ENCODE measurements at regions not wholly inside any gene's neighbourhood (a gene's known extent, or its start where the extent isn't known, plus 50 kb on each side); places are given as distances from the start of the nearest gene placed in this dataset.

GRCh38 chr6:168888786-168889345, 364.8 kb downstream of the THBS2 start:
- H3K9me3 ChIP-seq, result no peaks in the 10 kb centered on the region
- peaks cover 0 to 34% (median 0%) of the 10 kb centered on the region in 3 donors for H3K4me1 ChIP-seq
- H3K27ac ChIP-seq, result no peak overlapping the region
- peaks cover 5% of the 10 kb centered on the region for H3K27me3 ChIP-seq
- no peak for ATAC-seq
- no peaks in the 10 kb centered on the region for H3K36me3 ChIP-seq
- no peak for TF ChIP-seq CTCF (IDR thresholded peaks at IDR 0.05)
- TF ChIP-seq POLR2AphosphoS5 (IDR thresholded peaks at IDR 0.05), result no peak
- TF ChIP-seq EP300 (IDR thresholded peaks at IDR 0.05), result no peak
- TF ChIP-seq POLR2A (IDR thresholded peaks at IDR 0.05), result no peak
- no peak overlapping the region for H3K4me3 ChIP-seq
- WGBS, 2 donors (ENCODE audit: low coverage in 1 of 2), result 69 to 73% methylated on average over 7 to 12 of the region's 18 CpGs

- Histone ChIP-seq H3K36me3 (no peaks in the 10 kb centered on the region), H3K4me3 (no peak overlapping the region), H3K4me1 (peaks cover 0 to 34% (median 0%) of the 10 kb centered on the region in 3 donors), H3K9me3 (no peaks in the 10 kb centered on the region), H3K27ac (no peak overlapping the region), H3K27me3 (peaks cover 5% of the 10 kb centered on the region)
- no peak for ATAC-seq
- no peak for TF ChIP-seq EP300 (IDR thresholded peaks at IDR 0.05)
- TF ChIP-seq POLR2A (IDR thresholded peaks at IDR 0.05), result no peak
- no peak for TF ChIP-seq POLR2AphosphoS5 (IDR thresholded peaks at IDR 0.05)
- no peak for TF ChIP-seq CTCF (IDR thresholded peaks at IDR 0.05)
- WGBS, 2 donors (ENCODE audit: low coverage in 1 of 2), result 100% methylated on average over 1 of the region's 11 CpGs; no CpG with 5 or more reads in 1 of the 2 donors
Observed at GRCh38 chr6:168888102-168888501, 365.5 kb downstream of the THBS2 start.

GRCh38 chr6:168887621-168888020, 366.0 kb downstream of the THBS2 start:
- H3K9me3 ChIP-seq, result no peaks in the 10 kb centered on the region
- H3K27ac ChIP-seq, result no peak overlapping the region
- H3K27me3 ChIP-seq, result peaks cover 5% of the 10 kb centered on the region
- H3K4me3 ChIP-seq, result no peak overlapping the region
- no peak for TF ChIP-seq CTCF (IDR thresholded peaks at IDR 0.05)
- no peak for TF ChIP-seq EP300 (IDR thresholded peaks at IDR 0.05)
- no peak for TF ChIP-seq POLR2AphosphoS5 (IDR thresholded peaks at IDR 0.05)
- TF ChIP-seq POLR2A (IDR thresholded peaks at IDR 0.05), result no peak
- peaks cover 0 to 34% (median 0%) of the 10 kb centered on the region in 3 donors for H3K4me1 ChIP-seq
- ATAC-seq, result no peak
- WGBS, 2 donors (ENCODE audit: low coverage in 1 of 2), result 78 to 82% methylated on average over 8 to 10 of the region's 10 CpGs
- no peaks in the 10 kb centered on the region for H3K36me3 ChIP-seq

- Histone ChIP-seq H3K27ac (no peak overlapping the region), H3K27me3 (peaks cover 5% of the 10 kb centered on the region), H3K9me3 (no peaks in the 10 kb centered on the region), H3K4me1 (peaks cover 0 to 34% (median 0%) of the 10 kb centered on the region in 3 donors), H3K36me3 (no peaks in the 10 kb centered on the region), H3K4me3 (no peak overlapping the region)
- 65 to 86% methylated on average over 10 to 12 of the region's 12 CpGs for WGBS, 2 donors (ENCODE audit: low coverage in 1 of 2)
- TF ChIP-seq CTCF (IDR thresholded peaks at IDR 0.05) (no peak), EP300 (IDR thresholded peaks at IDR 0.05) (no peak), POLR2A (IDR thresholded peaks at IDR 0.05) (no peak), POLR2AphosphoS5 (IDR thresholded peaks at IDR 0.05) (no peak)
- no peak for ATAC-seq
Observed at GRCh38 chr6:168886964-168887363, 366.7 kb downstream of the THBS2 start.

Data from gastroesophageal sphincter (tissue), 4 donors.